NCI-H2171 treated with DMSO at 0.1 percent for 48 hours (cell line): ENCODE measurements at regions not wholly inside any gene's neighbourhood (a gene's known extent, or its start where the extent isn't known, plus 50 kb on each side); places are given as distances from the start of the nearest gene placed in this dataset.
"Not testable (repeated sequence)": the region's sequence is repeated elsewhere in the genome, so short reads cannot be mapped to it uniquely, and the experiment has no call there.

Experiments used
- DNase-seq: peaks from one replicate; lab custom pipeline; 2025; lab: John Stamatoyannopoulos, UW

DNA sequence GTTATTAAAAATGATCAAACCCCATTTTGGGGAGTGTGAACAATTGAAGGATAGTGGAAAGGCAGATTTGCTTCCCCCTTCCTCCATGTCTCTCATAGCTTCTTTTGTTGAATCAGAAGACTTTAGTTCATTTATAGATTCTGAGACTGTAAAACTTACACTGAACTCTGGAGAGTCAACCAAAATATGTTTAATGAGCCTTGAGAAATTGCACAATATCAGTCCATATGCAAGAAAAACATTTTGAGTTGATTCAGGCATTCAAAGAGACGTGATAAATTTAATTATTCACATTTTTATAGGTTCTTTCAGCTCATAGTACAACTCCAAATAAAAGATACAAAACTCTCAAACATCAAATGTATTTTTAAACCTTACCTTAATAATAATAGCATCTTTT lies 354.4 kb upstream of the SPRED2 start:
- no peak for DNase-seq

DNA sequence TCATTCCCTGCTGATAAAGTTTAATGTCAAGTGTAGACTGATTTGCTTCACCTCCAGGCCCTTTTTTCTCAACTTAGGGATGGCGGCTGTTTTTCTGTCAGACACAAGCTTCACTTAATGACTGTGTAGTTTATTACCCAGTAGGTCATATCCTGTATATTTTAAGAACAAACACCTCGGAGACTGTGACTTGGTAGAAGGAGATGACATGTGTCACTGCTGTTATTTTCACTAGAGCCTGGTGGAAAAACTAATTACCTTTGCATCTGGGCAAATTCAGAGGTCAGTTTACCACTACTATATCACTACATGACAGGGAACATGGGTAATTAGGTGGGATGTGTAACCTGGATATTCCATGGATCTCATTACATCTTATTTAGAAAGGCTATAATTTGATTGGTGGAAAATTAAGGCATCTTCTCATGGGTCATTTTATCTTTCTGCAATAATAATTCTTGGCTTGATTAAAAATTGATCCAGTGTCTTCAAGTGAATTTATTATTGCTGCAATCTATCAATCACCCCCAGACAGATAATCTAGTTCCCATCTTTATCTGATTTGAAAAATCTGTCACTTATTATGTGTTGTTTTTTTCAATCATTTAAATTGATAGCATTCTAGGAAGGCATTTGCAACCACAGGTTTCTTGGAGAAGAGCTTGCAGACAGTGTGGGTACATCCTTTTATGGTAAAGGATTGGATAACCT lies 353.8 kb upstream of the SPRED2 start:
- no peak for DNase-seq

DNA sequence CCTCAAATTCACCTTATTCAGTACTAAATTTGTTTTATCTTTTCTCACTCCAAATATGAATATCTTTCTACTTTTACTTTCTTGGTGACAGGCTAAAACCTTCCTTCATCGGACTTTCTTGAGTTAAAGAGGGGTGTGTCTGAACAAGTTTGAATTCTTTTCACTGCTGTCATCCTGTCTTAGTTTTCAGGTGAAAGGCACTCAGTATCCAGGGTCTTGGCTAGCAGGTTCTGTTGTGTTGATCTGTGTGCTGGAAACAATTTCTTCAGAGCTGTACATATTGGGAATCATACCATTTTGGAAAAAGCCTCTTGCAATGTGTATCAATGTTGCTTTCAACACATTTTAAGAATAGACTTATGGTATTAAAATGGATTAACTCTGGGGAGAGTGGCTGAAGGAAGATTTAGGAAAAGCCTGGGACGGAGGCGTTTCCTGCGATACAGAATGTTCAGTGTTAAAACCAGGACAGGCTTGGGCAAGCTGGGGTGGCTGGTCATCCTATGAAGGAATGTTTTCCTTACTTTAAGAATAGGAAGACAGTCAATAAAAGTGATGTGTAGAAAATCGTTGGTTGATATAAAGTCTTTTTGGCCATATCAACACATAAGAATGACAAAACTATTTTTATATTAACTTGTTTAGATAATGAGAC lies 350.7 kb upstream of the SPRED2 start:
- DNase-seq: no peak

DNA sequence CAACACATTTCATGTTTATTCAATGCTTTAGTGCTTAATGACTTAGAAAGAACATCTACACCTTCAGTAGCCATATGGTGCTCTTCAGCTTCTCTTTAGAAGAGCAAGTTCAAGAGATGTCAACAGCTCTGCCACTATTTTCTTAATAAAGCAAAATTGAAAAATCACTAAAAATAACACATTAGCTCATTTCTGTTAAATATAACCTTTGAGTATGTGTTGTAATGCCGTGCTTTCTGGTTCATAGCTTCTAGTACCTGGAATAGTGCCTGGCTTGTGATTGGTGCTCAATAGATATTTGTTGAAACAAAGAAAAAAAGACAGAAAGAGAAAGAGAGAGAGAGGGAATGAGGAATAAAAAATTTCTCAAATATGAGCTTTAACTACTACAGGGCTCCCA lies 349.8 kb upstream of the SPRED2 start:
- no peak for DNase-seq

DNA sequence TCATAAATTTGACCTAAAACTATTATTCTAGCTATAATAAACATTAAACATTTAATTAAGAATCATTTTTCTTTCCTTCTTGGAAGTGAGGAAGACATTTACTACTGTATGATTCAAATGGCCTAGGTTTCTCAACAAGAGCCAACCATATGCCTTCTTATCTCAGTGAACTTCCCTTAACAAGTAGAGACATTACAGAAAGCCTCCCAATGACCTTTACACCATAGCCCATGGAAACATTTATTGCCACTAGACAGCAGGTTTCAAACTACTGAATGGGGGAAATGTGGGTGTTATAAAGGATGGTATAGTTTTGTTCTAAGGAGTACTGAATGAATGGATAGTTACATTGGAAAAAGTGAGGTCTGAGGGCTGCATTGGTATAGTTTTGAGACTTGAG lies 349.4 kb upstream of the SPRED2 start:
- DNase-seq: no peak

DNA sequence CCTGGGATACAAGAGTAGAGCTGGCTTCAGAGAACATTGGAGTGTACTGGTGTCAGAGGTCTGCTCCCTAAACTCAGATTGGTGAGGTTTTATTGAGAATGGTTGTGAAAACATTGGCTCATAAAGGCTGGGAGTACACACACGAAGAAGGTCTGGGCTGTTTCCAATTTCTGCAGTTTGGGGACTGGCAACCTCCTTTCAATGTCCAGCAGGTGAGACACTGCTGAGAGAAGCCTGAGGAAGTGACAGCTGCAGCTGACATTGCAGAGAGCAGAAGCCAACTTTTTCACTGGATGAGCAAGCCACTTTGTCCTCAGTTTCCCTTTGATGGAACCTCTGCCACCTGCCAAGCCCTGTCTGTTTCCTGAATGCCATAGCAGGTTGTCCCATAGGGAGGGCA lies 346.6 kb upstream of the SPRED2 start:
- no peak for DNase-seq

DNA sequence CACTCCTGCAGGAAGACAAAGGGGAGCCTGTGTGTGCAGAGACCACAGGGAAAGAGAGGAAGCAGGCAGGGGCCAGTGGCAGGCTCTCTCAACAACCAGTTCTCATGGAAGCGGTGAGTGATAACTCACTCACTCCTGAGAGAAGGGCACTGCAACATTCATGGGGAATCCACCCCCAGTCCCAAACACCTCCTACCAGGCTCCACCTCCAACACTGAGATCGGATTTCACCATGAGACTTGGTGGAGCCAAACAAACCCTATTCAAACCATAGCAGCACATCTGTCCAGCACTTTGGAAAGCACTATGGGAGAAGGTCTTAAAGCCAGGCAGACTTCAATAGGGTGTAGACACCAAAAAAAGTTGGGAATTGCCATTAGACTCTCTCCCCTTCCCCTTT lies 345.7 kb upstream of the SPRED2 start:
- DNase-seq: no peak

GRCh38 chr2:65775839-65776238 lies 343.4 kb upstream of the SPRED2 start:
- DNase-seq: no peak

DNA sequence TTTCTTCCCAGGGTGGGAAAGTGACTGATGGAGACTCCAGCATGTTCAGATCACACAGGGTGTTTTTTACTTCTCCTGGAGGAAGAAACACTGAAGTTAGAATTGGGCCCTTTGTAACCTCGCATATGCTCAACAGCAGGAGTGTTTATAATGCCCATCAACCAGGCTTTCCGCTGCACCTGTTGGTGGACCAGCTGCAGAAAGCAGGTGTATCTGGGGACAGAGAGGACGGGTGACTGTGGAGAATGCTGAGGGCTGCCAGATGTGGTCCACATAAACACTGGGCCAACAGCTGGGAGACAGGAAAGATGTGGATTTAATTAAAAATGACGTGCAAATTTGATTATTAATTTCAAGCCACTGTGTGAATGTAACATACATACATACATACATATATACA lies 335.5 kb upstream of the SPRED2 start:
- DNase-seq: no peak

DNA sequence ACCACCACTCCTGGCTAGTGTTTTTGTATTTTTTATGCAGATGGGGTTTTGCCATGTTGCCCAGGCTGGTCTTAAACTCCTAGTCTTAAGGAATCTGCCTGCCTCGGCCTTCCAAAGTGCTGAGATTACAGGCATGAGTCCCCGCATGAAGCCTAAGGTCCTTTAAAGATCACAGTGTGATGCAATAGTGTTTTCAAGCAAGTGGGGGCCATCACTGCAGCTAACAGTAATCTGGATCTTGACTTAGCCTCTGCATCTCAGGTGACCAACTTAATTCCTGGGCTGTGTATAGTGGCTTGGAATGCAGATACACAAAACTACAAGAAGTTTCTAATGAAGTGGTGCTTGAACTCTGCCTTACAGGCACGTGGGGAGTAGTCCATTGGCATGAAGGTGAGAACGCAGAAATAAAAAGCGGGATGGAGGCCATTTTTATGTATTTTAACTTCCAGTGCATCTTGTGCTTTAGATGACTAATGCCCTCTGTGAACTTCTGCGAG lies 334.4 kb upstream of the SPRED2 start:
- no peak for DNase-seq

DNA sequence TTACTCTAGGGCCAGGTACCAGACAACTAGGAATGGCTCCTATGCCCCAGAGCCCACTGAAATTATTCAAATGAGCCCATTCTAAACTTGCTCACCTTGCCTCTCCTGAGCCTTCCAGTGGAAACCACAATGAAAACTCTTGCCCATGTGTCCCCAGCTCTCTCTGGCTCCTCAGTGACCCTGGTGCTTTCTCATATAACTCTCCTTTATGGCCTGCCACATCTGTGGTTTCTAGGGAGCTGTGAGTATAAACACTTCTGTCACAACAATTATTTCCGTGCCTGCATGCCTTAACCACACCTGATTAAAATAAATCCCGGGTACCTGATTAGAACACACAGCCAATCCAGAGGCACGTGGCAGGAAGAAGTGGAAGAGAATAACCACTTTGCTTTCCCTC lies 333.0 kb upstream of the SPRED2 start:
- no peak for DNase-seq

- no peak for DNase-seq
Measured at GRCh38 chr2:65762068-65762467, 329.7 kb upstream of the SPRED2 start.

GRCh38 chr2:65754219-65754618 lies 321.8 kb upstream of the SPRED2 start:
- DNase-seq: no peak

GRCh38 chr2:65751408-65751807 lies 319.0 kb upstream of the SPRED2 start:
- DNase-seq: no peak

- DNase-seq: no peak
Measured at GRCh38 chr2:65749545-65749944, 317.1 kb upstream of the SPRED2 start.

DNA sequence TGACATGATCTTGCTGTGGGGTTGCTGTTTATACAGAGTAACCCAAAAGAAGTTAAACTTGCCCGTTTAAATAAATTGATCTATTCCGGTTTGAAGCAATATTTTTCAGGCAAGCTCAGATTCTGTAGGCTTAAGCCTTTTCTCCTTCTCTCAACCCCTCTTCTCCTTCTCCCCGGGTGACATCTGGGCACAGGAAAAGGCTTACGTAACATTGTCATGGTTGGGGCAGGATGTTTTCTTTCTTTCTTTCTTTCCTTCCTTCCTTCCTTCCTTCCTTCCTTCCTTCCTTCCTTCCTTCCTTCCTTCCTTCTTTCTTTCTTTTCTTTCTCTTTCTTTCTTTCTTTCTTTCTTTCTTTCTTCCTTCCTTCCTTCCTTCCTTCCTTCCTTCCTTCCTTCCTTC lies 315.5 kb upstream of the SPRED2 start:
- not testable (repeated sequence) for DNase-seq

- DNase-seq: no peak
Measured at GRCh38 chr2:65746931-65747675, 314.7 kb upstream of the SPRED2 start.

DNA sequence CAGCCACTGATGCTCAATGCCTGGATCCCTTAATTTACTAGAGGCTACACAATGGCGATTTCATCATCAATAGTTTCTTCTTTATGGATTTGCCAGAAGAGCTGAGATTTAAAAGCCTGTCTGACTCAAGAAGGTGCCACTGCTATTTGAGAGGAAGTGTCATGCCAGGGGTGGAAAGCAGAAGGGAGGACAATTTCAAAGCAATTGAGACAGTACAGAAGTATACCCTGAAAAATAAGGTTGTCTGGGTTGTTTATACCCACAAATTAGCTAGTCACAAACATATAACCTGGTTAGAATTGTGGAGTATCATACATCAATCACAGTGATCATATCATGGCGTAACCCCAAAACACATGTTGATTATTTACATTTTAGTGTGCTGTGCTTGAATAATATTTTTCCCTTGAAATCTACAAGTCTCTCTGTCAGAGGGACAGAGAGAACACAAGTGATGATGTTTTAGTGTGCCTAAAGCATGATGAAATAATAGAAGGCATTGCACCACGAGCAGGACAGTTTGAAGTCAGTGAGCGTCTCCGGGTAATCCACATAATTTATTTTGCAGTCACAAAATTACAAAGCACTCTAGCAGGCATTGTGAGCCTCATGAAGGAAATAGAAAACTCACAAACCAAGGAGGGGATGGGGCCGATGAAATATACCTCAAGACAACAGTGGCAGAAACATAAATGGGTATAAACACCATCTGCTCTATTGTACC lies 312.2 kb upstream of the SPRED2 start:
- no peak for DNase-seq

GRCh38 chr2:65742977-65743376 lies 310.6 kb upstream of the SPRED2 start:
- DNase-seq: no peak

- DNase-seq: no peak
Measured at GRCh38 chr2:65739927-65740326, 307.5 kb upstream of the SPRED2 start.

GRCh38 chr2:65737452-65738011 lies 305.1 kb upstream of the SPRED2 start:
- no peak for DNase-seq

DNA sequence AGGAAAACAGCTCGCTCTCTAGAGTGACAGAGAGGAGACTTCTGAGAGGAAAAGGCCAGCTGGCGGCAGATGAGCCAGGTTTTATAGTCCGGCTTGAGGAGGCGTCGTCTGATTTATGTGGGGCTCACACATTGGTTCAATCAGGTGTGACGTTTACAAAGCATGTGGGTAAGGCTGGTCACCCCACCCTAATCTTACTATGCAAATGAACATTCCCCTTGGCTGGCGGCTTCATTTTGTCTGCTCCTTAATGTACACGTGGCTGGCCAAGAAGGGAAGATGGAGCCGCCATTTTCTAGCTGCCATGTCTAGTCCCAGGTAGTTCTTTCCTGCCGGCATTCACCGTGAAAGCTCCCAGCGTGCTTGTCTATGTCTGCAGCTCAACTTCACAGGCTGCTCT lies 299.1 kb upstream of the SPRED2 start:
- no peak for DNase-seq
